Endothelial cell of umbilical vein (primary cell): ENCODE measurements at regions not wholly inside any gene's neighbourhood (a gene's known extent, or its start where the extent isn't known, plus 50 kb on each side); places are given as distances from the start of the nearest gene placed in this dataset.

Experiments
- EZH2 ChIP-seq: IDR thresholded peaks from 2 replicates; pipeline ENCODE4 v1.6.1; 2012; ENCODE audit warnings: borderline replicate concordance, low read depth, mild to moderate bottlenecking, moderate library complexity, low read length, inconsistent platforms; ENCODE audit not compliant: severe bottlenecking
- POLR2AphosphoS5 ChIP-seq: IDR thresholded peaks from 2 replicates; pipeline ENCODE4 v1.6.1; 2012; ENCODE audit warnings: low read depth, mild to moderate bottlenecking, control low read depth, low read length, moderate library complexity; ENCODE audit not compliant: insufficient read depth
- TF ChIP-seq, protein P1 (sequence below), 2 donors: IDR thresholded peaks; 1 replicate in 1 of 2; 2 replicates in 1 of 2; pipeline ENCODE4 v1.5.1; 2011; ENCODE audit warnings: low read length in 2 of 2, mild to moderate bottlenecking in 2 of 2, moderate library complexity in 2 of 2, control low read depth in 1 of 2, inconsistent platforms in 1 of 2, low read depth in 1 of 2; ENCODE audit not compliant: insufficient read depth in 1 of 2; ENCODE audit errors: extremely low read depth in 1 of 2

DNA sequence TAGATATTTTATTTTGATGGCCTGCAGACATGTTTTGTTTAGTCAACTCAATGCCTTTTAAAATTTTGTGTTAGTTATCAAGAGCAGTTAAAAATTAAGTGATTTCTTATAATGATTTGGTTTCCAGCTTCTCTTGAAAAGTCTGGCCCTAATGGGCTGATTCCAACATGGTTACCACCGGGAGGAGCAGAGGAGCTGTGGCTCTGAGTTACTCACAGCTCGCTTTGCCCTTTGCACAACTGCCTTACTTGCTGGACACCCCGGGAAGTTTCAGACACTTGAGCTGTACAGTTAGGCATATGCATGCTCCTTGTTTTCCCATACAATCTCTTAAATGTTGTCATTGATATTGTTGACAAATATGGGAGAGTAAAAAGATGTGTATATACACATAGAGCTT, 173.1 kb upstream of the MMS22L start:
- TF ChIP-seq, protein P1, sequence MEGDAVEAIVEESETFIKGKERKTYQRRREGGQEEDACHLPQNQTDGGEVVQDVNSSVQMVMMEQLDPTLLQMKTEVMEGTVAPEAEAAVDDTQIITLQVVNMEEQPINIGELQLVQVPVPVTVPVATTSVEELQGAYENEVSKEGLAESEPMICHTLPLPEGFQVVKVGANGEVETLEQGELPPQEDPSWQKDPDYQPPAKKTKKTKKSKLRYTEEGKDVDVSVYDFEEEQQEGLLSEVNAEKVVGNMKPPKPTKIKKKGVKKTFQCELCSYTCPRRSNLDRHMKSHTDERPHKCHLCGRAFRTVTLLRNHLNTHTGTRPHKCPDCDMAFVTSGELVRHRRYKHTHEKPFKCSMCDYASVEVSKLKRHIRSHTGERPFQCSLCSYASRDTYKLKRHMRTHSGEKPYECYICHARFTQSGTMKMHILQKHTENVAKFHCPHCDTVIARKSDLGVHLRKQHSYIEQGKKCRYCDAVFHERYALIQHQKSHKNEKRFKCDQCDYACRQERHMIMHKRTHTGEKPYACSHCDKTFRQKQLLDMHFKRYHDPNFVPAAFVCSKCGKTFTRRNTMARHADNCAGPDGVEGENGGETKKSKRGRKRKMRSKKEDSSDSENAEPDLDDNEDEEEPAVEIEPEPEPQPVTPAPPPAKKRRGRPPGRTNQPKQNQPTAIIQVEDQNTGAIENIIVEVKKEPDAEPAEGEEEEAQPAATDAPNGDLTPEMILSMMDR (IDR thresholded peaks at IDR 0.05; ENCODE audit: extremely low read depth in 1 of 2, insufficient read depth in 1 of 2, low read depth in 1 of 2, low read length in 2 of 2) = no peak
- no peak for TF ChIP-seq EZH2
- TF ChIP-seq POLR2AphosphoS5 = no peak
